ENCODE measurements at regions not wholly inside any gene's neighbourhood (a gene's known extent, or its start where the extent isn't known, plus 50 kb on each side); places are given as distances from the start of the nearest gene placed in this dataset.
"Not testable (repeated sequence)": the region's sequence is repeated elsewhere in the genome, so short reads cannot be mapped to it uniquely, and the experiment has no call there.

GRCh38 chr2:240258685-240259084 is 118.2 kb upstream of the OTOS start:
- peak in 1 of 2 donors; percentile 93 for DNase-seq (ENCODE audit: extremely low spot score in 2 of 2)
- TF ChIP-seq POLR2A (IDR thresholded peaks at IDR 0.05) (no peak), POLR2AphosphoS5 (IDR thresholded peaks at IDR 0.05; ENCODE audit: insufficient read depth in 1 of 2, low read depth in 1 of 2) (no peak), CTCF (IDR thresholded peaks at IDR 0.05) (no peak)
- Histone ChIP-seq H3K9me3 (peaks cover 4% of the 10 kb centered on the region), H3K4me3 (no peak overlapping the region), H3K4me1 (no peaks in the 10 kb centered on the region), H3K27ac (peak overlapping the region; percentile 44), H3K36me3 (no peaks in the 10 kb centered on the region), H3K27me3 (no peaks in the 10 kb centered on the region)
- intact Hi-C loops (cut with DNase I), result no loop called here

DNA sequence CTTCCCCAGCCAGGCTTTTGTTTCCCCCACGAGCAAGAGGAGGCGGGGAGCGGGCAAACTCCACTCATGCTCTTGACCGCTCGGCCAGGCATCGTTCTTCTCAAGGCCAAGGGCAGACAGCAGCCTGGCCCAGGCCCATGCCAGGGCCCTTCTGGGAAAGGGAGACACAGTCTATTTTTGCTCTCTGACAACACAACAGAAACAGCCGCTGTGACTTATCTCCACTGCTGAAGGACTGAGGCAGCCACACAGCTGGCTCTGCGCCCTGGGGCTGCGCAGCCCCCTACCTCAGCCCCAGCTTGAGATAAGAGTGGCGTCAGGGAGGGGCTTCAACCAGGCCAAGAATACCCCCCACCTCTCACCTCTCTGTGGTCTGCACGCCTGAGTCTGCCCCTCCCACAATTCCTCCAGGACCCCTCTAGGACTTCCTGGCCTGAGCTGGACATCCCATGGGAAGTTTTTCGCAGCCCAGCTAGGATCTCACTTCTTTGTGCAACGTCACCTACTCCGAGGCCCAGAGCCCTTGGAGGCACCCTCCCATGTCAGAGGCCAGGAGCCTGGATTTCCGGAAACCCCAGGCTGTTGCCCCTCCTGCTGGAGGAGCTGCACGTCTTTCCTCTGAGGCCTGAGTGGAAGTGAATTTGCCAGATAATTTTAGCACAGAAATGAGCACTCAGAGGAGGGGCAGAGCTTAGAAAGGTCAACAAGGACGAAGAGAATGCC is 118.9 kb upstream of the OTOS start:
- no peaks in the 10 kb centered on the region for H3K36me3 ChIP-seq
- no peaks in the 10 kb centered on the region for H3K4me1 ChIP-seq
- TF ChIP-seq POLR2AphosphoS5 (IDR thresholded peaks at IDR 0.05; ENCODE audit: insufficient read depth in 1 of 2, low read depth in 1 of 2), result peak in 1 of 2 donors; percentile 37
- TF ChIP-seq CTCF (IDR thresholded peaks at IDR 0.05), result no peak
- H3K9me3 ChIP-seq, result peaks cover 4% of the 10 kb centered on the region
- H3K27me3 ChIP-seq, result no peaks in the 10 kb centered on the region
- intact Hi-C loops (cut with DNase I), result no loop called here
- H3K4me3 ChIP-seq, result no peak overlapping the region
- H3K27ac ChIP-seq, result peak overlapping the region; percentile 44
- peak in 1 of 2 donors; percentile 85 for DNase-seq (ENCODE audit: extremely low spot score in 2 of 2)

DNA sequence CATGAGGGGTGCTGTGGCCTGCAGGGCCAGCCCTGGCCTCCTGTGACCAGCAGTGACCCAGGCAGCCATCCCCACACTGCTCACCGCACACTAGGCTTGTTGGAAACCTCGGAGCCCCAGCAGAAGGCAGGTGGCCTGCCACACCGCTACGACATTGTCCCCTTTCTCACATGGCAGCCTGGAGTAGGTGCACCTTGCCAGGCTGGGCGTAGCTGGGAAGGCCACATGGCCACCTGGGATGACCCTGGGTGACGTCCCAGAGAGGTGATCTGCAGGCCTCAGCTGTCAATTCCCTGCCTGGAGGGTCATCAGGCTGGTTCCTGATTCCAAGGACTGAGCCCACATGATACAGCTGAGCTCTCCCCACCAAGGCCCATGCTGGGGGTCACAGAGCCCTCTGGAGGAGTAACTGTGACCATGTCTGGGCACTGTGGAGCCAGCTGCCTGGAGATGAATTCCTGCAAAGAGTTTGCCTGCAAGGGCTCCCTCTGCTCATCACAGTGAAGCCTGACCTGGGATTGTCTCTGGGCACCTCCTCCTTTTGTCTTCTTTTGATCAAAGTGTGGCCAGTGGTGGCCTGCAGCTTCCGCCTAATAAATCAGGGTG is 119.6 kb upstream of the OTOS start:
- H3K4me1 ChIP-seq, result no peaks in the 10 kb centered on the region
- peak in 1 of 2 donors; percentile 77 for DNase-seq (ENCODE audit: extremely low spot score in 2 of 2)
- intact Hi-C loops (cut with DNase I), result no loop called here
- peak overlapping the region; percentile 1 for H3K27ac ChIP-seq
- peaks cover 4% of the 10 kb centered on the region for H3K9me3 ChIP-seq
- TF ChIP-seq POLR2AphosphoS5 (IDR thresholded peaks at IDR 0.05; ENCODE audit: insufficient read depth in 1 of 2, low read depth in 1 of 2), result no peak
- TF ChIP-seq POLR2A (IDR thresholded peaks at IDR 0.05), result no peak
- no peak for TF ChIP-seq CTCF (IDR thresholded peaks at IDR 0.05)
- H3K27me3 ChIP-seq, result no peaks in the 10 kb centered on the region
- H3K36me3 ChIP-seq, result no peaks in the 10 kb centered on the region
- H3K4me3 ChIP-seq, result no peak overlapping the region

DNA sequence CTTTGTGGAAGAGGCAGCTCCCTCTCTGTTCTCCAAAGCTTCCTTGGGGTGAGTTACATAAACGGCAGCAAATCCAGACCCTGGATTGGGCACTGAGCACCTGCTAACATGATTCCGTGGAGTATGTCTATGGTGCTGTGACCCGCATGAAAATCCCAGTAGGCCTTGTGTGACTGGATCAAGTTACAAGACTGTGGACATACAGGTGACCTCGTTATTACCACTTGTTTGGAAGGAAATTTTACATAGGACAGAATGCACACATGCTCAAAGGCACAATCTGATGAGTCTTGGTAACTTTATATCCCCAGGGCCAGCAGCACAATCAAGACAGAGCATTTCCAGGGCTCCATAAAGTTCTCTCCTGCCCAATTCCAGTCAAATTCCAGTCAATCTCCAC is 120.2 kb upstream of the OTOS start:
- H3K4me1 ChIP-seq, result no peaks in the 10 kb centered on the region
- H3K9me3 ChIP-seq, result peaks cover 4% of the 10 kb centered on the region
- H3K4me3 ChIP-seq, result no peak overlapping the region
- no peak overlapping the region for H3K27ac ChIP-seq
- no peaks in the 10 kb centered on the region for H3K36me3 ChIP-seq
- DNase-seq (ENCODE audit: extremely low spot score in 2 of 2), result peak in 1 of 2 donors; percentile 85
- TF ChIP-seq POLR2A (IDR thresholded peaks at IDR 0.05) (no peak), POLR2AphosphoS5 (IDR thresholded peaks at IDR 0.05; ENCODE audit: insufficient read depth in 1 of 2, low read depth in 1 of 2) (no peak), CTCF (IDR thresholded peaks at IDR 0.05) (no peak)
- intact Hi-C loops (cut with DNase I), result no loop called here
- H3K27me3 ChIP-seq, result no peaks in the 10 kb centered on the region

DNA sequence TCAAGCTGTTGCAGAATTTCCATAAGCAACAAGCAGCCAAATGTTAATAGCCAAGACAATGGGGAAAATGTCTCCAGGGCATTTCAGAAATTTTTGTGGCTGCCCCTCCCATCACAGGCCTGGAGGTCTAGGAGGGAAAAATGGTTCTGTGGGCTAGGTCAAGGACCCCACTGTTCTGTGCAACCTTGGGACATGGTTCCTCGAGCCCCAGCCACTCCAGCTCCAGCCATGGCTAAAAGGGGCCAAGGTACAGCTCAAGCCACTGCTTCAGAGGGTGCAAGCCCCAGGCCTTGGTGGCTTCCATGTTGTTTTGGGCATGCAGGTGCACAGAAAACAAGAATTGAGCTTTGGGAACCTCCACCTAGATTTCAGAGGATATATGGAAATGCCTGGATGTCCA is 122.1 kb upstream of the OTOS start:
- H3K27me3 ChIP-seq; H3K27ac ChIP-seq; H3K9me3 ChIP-seq; DNase-seq (ENCODE audit: extremely low spot score in 2 of 2); intact Hi-C loops (cut with DNase I); H3K4me1 ChIP-seq; H3K4me3 ChIP-seq; H3K36me3 ChIP-seq: not testable (repeated sequence)
